GM18867 (cell line): ENCODE measurements at regions not wholly inside any gene's neighbourhood (a gene's known extent, or its start where the extent isn't known, plus 50 kb on each side); places are given as distances from the start of the nearest gene placed in this dataset.
"Not testable (repeated sequence)": the region's sequence is repeated elsewhere in the genome, so short reads cannot be mapped to it uniquely, and the experiment has no call there.

ENCODE experiments used
- ATAC-seq: cut with Tn5 transposase; IDR thresholded peaks from one replicate; pipeline ENCODE4 v1.9.1; 2021; ENCODE audit warnings: mild to moderate bottlenecking, moderate library complexity; ENCODE audit not compliant: unreplicated experiment

DNA sequence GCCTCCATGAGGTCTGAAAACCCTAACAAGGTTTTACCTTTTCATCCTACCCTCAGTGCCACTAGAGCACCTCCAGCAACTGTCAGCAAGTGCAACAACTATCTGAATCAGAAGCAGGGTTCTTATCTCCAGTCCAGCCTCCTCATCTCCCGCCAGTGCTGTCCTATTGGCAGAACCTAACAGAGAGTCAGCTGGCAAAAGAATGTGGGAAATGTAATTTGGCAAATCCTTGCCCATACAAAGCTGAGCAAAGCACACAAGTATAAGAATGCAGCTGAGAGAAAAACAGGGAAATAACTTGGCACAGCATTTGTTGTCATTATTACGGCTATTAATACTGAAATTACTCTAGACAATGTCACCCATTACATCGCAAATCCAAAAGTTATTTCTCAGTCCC lies 124.2 kb downstream of the ATP6V1G3 start:
- ATAC-seq, result no peak

DNA sequence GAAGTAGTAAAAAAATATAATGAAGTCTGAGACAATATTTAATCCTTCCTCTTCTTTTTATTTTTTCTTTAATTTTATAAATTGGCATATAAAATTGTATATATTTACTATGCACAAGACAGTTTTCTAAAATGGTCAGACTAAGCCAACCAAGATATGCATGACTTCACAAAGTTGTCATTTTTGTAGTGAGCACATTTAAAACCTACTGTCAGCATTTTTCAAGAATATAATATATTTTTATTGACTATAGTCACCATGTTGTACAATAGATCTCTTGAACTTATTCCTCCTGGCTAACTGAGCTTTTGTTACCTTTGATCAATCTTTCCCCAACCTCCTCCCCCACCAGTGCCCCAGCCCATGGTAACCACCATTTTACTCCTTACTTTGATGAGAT lies 129.2 kb downstream of the ATP6V1G3 start:
- ATAC-seq, result no peak

DNA sequence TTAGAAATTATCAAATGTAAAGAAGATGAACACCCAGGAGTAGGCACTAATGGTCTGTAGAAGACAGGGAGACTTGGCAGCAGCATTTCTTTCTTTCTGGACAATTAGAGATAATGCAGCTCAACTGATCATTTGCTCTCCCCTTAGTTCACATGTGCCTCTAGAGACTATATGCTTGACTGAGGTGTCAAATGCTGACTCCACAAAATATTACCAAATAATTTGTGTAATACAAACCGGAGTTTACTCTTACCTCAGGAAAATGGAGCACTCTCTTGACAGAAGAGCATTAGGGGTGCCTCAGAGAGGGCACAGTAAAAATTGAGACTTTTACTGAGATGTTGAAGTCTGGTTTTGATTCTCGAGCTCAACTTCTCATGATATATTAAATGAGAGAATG lies 131.8 kb downstream of the ATP6V1G3 start:
- ATAC-seq, result no peak

DNA sequence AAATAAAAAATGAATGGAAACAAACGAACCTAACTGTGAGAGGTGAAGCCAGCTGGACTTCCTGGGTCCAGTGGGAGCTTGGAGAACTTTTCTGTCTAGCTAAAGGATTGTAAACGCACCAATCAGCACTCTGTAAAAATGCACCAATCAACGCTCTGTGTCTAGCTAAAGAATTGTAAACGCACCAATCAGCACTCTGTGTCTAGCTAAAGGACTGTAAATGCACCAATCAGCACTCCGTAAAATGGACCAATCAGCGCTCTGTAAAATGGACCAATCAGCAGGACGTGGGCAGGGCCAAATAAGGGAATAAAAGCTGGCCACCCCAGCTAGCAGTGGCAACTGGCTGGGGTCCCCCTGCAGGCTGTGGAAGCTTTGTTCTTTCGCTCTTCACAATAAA lies 135.8 kb downstream of the ATP6V1G3 start:
- ATAC-seq, result not testable (repeated sequence)

DNA sequence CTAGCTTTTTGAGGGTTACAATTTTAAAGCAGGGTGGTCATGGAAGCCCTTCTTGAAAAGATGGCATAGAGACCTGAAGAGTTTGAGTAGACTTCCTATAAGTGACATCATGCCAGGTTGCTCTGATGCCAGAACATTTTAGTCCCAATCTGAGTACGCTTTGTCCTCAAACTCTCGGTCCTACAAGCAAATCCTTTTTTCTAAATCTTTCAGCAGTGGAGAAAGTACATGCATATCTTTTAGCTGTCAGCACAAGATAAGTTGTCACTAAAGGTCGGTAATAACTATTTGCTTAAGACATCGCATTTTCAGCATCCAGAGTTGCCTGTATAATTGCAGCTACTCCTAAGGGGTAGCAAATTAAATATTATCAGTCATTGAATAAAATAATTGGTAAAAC lies 140.4 kb downstream of the ATP6V1G3 start:
- no peak for ATAC-seq

DNA sequence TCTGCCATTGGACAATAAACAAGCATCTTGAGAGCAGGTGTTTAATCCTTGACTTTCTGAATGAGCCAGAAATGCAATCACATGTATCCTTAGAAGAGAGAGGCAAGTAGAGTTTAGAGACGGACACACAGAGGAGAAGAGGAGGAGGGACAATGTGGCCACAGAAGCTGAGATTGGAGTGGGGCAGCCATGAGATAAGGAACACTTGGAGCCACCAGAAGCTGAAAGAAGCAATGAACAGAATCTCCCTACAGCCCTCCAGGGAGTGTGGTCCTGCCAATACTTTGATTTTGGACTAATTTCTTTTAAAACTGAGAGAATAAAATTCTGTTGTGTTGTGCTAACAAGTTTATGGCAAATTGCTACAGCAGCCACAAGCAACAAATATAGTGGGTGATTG lies 141.0 kb downstream of the ATP6V1G3 start:
- ATAC-seq, result no peak

DNA sequence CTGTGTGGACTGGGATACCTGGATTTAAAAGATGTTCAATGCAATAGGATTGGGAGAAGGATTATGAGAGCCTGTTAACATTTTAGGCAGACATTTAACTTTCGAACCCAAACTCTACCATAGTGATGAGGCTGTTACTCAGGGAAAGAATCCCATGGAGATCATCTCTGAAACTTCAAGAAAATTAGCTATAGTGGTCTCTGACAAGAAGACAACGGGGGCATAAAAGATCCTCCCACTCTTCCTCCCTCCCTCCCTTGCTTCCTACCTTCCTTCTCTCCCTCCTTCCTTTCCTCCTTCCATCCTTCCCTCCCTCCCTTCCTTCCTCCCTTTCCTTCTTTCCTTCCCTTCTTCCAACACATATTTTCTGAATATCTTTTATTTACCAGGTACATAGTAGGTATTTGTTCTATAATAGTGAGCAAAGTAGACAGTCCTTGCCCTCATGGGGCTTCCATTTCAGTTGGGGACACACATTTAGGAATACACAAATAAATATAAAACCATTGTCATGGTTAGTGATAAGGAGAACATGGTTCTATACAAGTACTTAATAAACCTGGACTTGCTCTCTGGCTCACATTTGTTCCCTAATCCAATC lies 143.2 kb downstream of the ATP6V1G3 start:
- no peak for ATAC-seq

DNA sequence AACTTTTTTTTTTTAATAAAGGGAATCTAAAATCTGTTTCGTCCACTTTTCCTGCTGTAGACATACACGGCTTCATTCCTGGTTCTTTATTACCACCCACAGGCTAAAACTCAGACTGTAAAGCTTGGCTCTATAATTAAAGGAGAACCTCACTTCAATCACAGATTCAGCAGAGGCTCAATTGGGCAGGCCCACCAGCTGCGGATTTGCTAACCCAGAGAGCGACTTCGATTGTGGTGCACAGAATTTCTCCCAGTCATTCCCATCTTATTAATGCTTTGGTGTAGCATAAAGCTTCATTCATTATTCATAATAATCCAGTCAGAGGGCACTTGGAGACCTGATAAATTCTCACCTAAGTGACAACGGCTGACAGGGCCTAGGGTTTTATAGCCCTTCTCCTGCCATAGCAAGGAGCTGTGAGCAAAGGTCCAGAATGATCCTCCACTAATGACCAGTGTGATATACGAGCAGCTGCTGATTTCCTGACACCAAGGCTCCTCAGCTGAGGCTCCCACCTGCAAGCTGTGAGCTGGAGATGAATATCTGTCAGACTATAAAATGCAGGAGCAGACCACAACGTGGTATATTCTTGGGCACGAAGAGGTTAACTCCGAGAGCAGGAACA lies 149.0 kb downstream of the ATP6V1G3 start:
- no peak for ATAC-seq

DNA sequence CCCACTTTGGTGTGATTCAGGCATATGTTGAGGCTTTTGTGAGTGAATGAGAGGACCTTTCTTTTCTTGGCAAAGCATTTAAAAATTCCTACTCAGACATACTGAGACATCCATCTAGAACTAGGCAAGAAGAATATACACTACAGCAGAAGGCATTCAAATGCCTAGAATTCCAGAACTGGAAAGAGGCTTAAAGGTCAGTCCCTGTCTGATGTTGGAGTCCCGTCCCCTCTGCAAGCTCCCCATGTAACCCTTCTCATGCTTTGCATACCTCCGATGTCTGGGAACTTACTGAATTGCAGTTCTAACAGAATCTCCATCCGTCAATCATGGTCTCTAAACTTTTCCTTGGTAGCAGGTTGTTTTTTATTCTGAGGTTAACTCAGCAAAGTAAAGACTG lies 152.9 kb downstream of the ATP6V1G3 start:
- ATAC-seq, result no peak

DNA sequence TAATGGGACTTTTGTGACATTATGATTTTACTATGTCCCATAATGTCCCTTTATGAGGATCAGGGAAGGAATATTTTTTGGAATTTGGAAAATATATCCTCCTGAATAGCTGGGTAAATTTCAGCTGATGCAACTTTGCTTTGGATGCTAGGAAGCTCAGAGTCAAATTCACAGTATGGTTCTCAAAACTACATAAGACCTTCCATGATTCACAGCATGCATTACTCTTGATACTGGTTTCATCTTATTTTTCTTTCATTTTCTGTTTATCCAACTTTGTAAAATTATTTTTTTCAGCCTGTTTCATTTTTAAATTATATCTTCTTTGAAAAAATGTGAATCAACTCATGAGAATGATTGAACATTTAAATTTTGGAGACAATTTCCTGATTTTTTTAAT lies 160.2 kb downstream of the ATP6V1G3 start:
- no peak for ATAC-seq

DNA sequence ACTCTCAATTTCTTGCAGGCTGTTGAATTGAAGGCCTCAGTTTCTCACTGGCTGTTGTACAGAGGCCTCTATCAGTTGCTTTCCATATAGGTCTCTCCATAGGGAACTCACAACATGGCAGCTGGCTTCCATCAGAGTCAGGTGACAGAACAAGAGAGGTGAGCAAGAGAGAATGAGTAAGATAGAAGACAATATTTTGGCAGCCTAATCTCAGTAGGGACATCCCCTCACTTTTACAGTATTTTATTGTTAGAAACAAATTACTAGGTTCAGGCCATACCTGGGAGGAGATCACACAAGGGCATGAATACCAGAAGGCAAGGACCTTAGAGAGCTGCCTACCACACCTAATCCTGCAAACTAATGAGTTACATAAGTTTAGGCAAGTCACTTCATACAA lies 162.8 kb downstream of the ATP6V1G3 start:
- no peak for ATAC-seq

DNA sequence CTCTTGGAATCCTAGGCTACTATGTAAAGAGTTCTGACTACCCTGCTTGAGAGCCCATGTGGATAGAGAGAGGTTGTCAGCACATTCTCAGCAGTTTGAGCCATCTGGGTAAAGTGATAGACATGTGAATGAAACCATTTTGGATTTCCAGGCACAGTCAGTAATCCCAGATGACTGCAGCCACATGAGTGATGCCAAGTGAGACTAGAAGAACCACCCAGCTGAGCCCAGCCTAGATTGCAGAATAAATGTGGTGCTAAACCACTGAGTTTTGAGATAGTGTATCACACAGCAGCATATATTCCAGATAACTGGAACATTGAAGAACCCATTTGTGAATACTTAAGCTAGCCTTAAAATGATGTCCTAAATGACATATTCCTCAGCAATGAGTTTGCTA lies 166.2 kb downstream of the ATP6V1G3 start:
- ATAC-seq, result no peak

DNA sequence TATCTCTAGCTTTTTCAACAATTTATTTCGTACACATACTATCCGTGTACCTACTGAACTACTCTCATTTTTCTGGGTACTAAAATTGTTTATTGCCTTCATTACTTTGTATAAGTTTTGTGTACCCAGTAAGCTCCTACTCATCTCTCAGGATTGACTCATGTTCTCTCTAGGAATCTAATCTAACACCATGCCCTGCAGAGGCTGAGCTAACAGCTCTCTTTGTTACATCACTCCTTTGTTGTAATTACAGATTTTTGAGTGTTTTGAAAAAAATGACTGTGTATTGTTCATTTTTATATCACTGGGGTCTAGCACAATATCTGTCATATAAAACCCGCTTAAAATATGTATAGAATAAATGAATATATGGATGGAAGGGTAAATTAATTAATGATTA lies 167.1 kb downstream of the ATP6V1G3 start:
- ATAC-seq, result no peak
